ENCODE measurements at regions not wholly inside any gene's neighbourhood (a gene's known extent, or its start where the extent isn't known, plus 50 kb on each side); places are given as distances from the start of the nearest gene placed in this dataset.

GRCh38 chr12:39692258-39692853 lies 72.8 kb upstream of the ABCD2 start:
- CTCF ChIA-PET, result no interaction called here
- dilution Hi-C loops (cut with HindIII; ENCODE audit: low sequenced_read_pairs, unreplicated experiment), result no loop called here
- intact Hi-C loops (cut with micrococcal nuclease), result loop anchor here (5.0 kb wide), 1 partner anchor 375 kb away; no protein-coding TSS in a partner anchor

More at GRCh38 chr12:39692258-39692853, 72.8 kb upstream of the ABCD2 start:
- Histone ChIP-seq H3K9ac (ENCODE audit: low read depth, low read length) (no peak overlapping the region), H3K4me1 (ENCODE audit: control insufficient read depth, insufficient read depth, low read length) (no peaks in the 10 kb centered on the region), H4K8ac (ENCODE audit: low read depth in 2 of 2, low read length in 2 of 2) (no peak overlapping the region), H2BK120ac (ENCODE audit: low read depth, low read length) (no peak overlapping the region), H3K27ac (ENCODE audit: insufficient read depth, low read length) (no peak overlapping the region), H2AFZ (replicated peaks; ENCODE audit: low read length, poor library complexity) (no peak overlapping the region), H4K20me1 (ENCODE audit: insufficient read depth, low read length) (no peaks in the 10 kb centered on the region), H3K4ac (ENCODE audit: low read depth, low read length) (no peak overlapping the region), H4K5ac (ENCODE audit: low read depth, low read length) (no peak overlapping the region), H2AK9ac (replicated peaks; ENCODE audit: low read depth, low read length, poor library complexity) (no peak overlapping the region), H3K23ac (ENCODE audit: low read depth, low read length) (no peak overlapping the region), H3K79me1 (ENCODE audit: low read depth in 1 of 2, low read length in 2 of 2) (no peaks in the 10 kb centered on the region), H3K36me3 (ENCODE audit: control insufficient read depth, insufficient read depth, low read length) (no peaks in the 10 kb centered on the region), H3K4me2 (ENCODE audit: low read depth, low read length) (no peak overlapping the region), H2BK15ac (ENCODE audit: low read depth, low read length) (no peak overlapping the region), H2AK5ac (ENCODE audit: low read depth, low read length) (no peak overlapping the region), H3K27me3 (ENCODE audit: control insufficient read depth, insufficient read depth, low read length) (no peaks in the 10 kb centered on the region), H3K9me3 (ENCODE audit: control insufficient read depth, insufficient read depth, low read length) (peaks cover 9% of the 10 kb centered on the region), H3K4me3 (ENCODE audit: insufficient read depth, low read depth, low read length) (no peak overlapping the region), H2BK20ac (ENCODE audit: low read depth, low read length) (no peak overlapping the region), H3K18ac (ENCODE audit: low read depth, low read length) (no peak overlapping the region), H2BK5ac (ENCODE audit: low read depth, low read length, poor library complexity, severe bottlenecking) (no peak overlapping the region), H3K14ac (replicated peaks; ENCODE audit: low read depth, low read length) (no peak overlapping the region), H4K91ac (ENCODE audit: insufficient read depth, low read depth, low read length) (no peak overlapping the region), H3K9me1 (ENCODE audit: insufficient read depth, low read length) (no peaks in the 10 kb centered on the region), H3K56ac (ENCODE audit: extremely low read depth, insufficient read depth, low read length) (no peak overlapping the region)
- DNase-seq (no peak), ATAC-seq (ENCODE audit: low read depth) (no peak)
- TF ChIP-seq CTCF (conservative IDR thresholded peaks at IDR 0.05; ENCODE audit: low read depth, low read length), result 0 out of 2 replicates have a peak, but pooled peaks have one; percentile 17
- no peak for TF ChIP-seq SMC3 (IDR thresholded peaks at IDR 0.05; ENCODE audit: low read depth, low read length)
- in situ Hi-C loops (cut with MboI; ENCODE audit: low sequenced_read_pairs), result no loop called here
- POLR2A ChIA-PET (ENCODE audit: unreplicated experiment), result no interaction called here
- no CpG with 5 or more reads among the region's 1 CpG for WGBS, 2 experiments (ENCODE audit: extremely low coverage in 2 of 2, insufficient read length in 1 of 2)
- no TSS peak for BruUV-seq (replicated peaks)

Data from IMR-90 (cell line).